GM21619 (cell line): ENCODE measurements at regions not wholly inside any gene's neighbourhood (a gene's known extent, or its start where the extent isn't known, plus 50 kb on each side); places are given as distances from the start of the nearest gene placed in this dataset.
"Not testable (repeated sequence)": the region's sequence is repeated elsewhere in the genome, so short reads cannot be mapped to it uniquely, and the experiment has no call there.

Source experiments
- ATAC-seq: cut with Tn5 transposase; IDR thresholded peaks from one replicate; pipeline ENCODE4 v1.9.1; 2021; ENCODE audit not compliant: unreplicated experiment

DNA sequence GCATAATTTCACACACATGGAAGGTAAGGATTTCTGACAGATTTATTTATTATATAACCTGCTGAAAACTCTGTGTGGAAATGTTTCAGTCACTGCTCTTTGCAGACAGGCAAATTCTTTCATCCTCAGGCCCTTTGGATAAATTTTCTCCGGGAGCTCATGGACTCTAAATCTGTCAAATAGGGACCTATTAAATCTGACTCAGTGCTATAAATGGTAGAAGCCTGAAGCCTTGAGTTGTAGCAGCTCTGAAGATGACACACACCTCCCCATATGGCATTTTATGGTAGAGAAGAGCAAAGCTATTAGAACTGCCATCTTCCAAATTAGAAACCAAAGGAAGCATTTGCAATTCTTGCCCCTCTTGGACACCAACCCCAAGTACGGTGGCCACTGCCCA, 808.7 kb downstream of the XPNPEP1 start:
- ATAC-seq, result no peak

DNA sequence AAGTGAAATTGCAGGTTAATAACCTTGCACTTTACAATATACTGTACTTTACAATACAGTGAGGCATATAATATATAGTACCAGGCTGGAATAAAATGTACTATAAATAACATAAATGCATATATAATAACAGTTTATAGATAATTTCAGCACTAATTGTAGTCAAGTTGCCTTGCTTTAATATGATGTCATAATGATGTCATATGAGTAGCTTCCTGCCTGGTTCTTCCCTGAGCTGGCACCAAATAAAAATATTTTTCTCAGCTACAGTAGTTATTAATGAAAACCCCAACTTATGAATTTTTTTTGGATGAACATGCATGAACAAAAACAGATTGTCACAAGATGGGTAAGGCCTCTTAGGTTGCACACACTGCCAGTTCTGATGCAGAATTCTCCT, 816.7 kb downstream of the XPNPEP1 start:
- no peak for ATAC-seq

DNA sequence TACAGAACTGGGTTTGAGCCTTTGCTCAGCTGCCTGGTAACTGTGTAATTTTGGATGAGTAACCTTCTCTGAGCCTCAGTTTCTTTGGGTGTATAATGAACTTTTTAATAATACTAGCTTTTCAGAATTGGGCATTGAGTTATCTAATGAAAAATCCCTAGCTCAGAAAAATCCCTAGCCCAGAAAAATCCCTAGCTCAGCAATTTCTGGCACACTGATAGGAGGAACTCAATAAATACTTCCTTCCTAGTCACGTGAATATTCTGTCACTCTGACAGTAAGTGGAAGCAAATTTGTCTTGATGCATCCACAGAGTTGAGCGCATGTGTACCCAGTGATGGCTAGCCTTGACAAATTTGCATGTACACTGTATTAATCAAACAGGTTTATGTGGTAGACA, 817.6 kb downstream of the XPNPEP1 start:
- no peak for ATAC-seq

DNA sequence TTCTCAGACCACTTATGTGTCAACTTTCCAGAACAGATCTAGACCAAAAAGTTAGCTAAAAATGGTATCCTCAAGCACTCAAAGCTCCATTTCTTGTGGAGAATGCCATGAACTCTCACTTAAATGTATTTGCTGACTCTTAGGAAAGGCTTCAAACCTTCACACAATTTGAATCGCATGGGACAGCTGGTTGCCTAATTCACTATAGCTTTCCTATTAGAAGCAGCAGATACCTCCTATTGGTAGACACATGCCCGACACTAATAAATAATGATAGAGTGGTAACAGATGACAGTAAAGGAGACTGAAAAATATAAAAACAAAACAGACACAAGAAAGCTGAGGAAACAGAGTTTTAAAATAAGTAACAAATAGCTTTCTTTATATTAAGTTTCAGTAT, 818.5 kb downstream of the XPNPEP1 start:
- no peak for ATAC-seq

DNA sequence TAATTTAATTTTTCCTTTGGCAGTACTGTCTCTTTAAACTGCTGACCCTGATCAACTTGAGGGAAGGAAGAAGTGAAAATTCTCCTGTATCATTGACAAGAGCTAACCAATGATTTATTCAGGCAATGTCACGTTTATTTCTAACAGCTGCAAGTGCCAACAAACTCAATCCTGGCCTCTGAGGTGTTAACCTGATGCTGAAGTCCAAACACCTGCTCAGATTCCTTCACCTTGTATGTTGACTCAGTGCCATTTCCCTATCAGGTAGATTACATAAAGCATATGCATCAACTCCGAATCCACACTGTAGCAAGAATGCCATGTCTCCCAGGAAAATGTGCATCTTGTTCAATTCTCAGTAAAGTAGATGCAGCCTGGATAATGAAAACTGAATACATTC, 820.0 kb downstream of the XPNPEP1 start:
- no peak for ATAC-seq

DNA sequence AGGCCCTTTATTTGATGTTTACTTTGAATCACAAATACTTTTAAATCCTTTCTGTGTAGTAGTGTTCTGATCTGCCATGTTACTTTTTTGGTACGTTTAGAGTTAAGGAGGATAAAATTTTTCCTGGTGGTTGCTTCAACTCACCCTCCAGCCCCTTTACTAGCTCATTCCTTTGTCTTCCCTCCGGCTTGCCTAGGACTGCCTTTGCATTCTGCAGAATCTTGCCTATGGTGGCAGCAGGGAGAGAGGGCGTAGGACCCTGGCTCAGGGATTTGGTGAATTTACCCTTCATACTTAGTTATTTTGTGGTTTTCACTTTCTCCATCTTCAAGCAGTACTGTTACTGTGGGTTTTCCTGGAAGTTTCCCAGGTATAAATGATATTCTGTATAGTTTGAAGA, 833.5 kb downstream of the XPNPEP1 start:
- no peak for ATAC-seq

DNA sequence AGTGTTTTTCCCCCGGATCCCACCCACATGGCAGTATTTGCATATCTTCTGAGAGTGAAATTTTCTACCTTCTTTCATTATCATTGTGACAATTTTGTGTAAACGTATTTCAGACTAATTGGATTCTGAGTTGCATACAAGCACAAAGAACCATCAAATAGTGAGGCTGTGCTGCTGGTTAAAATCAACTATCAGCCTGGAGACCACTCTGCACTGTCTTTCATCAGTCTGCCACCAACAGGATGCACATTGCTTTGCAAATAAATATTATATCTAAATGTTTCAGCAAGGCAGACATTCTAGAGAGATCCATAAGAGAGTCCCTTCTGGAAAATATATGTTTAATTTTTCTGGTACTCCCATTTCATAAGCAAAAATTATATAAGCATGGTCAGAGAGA, 851.8 kb downstream of the XPNPEP1 start:
- ATAC-seq, result no peak

DNA sequence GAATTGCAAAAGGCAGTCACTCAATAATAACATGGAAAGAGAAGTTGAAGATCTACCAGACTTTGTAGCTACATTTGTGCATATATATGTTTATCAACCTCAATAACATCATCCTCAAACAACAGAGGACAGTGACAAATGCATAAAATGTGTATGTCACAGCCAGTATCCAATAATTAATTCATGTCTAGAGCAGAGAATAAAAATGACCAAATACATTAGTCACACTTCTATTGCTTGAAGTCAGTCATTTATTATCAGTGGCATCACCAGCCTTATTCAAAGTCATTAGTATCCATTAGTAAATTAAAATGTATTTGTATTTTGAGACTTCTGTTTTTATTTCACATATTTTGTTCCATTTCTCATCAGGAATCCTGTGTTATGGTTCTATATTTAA, 852.8 kb downstream of the XPNPEP1 start:
- ATAC-seq, result no peak

DNA sequence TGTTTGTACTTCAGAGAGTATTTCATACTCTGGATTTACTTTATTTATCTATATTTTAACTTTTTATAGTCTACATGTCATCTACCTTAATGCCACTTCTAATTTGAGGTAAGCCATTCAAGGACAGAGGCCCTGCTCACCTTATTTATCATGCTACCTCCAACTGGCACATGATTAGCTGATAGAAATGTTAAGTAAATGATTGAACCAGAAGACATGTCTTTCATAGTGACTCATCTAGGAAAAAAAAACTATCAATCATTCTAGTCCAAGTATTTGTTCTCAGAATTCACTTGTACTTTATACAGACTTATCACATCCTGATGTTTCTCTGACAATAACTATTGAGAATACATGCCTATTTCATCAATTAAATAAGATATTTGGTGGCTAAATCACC, 856.3 kb downstream of the XPNPEP1 start:
- no peak for ATAC-seq

DNA sequence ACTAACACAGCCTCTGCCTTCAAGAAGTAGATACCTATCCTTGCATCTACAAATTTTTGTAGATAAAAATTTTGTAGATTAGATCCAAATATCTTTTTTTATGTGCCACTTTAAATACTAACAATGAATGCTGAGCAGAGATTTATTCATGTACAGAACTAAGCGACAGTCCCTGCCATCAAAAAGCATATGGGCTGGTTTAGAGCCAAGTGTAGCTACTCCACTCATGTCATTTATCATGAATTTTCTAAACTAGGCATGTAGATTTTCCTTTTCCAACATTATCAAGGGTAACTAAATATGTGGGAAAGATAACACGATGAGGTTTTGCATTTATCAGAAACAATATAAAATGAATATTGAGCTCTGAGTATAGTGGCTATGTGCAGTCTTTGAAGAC, 857.5 kb downstream of the XPNPEP1 start:
- no peak for ATAC-seq

DNA sequence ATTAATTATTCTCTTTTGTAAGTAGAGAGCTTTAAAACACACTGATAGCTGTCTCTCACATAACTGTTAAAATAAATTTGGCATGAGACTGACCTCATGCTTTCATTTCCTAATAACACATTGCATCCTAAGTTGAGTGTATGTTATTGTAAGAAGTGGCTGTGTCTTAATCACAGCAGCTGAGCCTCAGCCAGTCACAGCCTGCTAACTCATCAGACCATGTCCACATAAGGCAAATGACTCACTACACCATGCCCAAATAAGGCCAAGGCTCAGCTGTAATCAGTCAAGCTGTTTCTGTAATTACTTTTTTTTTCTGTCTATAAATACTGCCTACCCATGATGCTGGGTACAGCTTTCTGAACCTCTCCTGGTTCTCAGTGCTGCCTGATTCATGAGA, 860.9 kb downstream of the XPNPEP1 start:
- no peak for ATAC-seq

DNA sequence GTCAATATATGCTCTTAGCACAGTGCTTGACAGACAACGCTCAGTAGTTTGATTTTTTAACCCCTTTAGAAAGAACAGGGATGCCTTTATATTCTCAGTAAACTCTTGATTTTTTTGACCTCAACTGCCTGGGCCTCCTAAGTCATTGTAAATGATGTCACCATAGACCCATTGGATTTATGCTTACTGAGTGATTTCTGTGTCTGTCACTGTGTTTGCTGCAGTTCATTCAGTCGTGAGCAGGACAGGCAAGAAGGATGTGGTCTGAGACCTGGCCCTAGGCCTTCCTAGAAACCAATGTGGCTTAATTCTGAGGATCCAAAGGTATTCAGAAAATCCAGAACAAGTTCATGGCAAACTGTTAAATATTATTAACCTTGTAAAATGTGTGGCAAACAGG, 868.1 kb downstream of the XPNPEP1 start:
- ATAC-seq, result no peak

DNA sequence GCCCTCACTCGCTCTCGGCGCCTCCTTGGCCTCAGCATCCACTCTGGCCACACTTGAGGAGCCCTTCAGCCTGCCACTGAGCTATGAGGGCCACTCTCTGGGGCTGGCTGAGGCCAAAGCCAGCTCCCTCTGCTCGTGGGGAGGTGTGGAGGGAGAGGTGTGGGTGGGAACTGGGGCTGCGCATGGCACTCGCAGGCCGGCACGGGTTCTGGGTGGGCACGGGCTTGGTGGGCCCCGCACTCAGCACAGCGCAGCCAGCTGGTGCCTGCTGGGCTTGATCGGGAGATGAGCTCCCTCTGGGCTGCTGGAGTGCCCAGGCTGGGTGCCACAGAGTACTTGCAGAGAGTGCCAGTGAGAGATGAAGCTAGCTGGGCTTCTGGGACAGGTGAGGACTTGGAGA, 875.5 kb downstream of the XPNPEP1 start:
- no peak for ATAC-seq

DNA sequence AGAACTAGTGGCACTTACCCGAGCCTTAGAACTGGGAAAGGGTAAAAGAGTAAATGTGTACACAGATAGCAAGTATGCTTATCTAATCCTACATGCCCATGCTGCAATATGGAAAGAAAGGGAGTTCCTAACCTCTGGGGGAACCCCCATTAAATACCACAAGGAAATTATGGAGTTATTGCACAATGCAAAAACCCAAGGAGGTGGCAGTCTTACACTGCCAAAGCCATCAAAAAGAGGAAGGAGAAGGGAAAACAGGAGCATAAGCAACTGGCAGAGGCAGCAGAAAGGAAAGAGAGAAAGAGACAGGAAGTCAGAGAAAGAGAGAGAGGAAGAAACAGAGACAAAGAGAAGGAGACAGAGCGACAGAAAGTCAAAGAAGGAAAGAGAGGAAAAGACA, 876.9 kb downstream of the XPNPEP1 start:
- not testable (repeated sequence) for ATAC-seq

DNA sequence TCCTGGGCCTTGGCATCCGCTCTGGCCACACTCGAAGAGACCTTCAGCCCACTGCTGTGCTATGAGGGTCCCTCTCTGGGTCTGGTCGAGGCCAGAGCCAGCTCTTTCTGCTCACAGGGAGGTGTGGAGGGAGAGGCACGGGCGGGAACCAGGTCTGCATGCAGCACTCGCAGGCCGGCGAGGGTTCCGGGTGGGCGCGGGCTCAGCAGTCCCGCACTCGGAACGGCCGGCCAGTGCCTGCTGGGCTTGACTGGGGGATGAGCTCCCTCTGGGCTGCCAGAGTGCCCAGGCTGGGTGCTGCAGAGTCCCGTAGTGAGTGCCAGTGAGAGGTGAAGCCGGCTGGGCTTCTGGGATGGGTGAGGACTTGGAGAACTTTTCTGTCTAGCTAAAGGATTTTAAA, 882.7 kb downstream of the XPNPEP1 start:
- ATAC-seq, result no peak

DNA sequence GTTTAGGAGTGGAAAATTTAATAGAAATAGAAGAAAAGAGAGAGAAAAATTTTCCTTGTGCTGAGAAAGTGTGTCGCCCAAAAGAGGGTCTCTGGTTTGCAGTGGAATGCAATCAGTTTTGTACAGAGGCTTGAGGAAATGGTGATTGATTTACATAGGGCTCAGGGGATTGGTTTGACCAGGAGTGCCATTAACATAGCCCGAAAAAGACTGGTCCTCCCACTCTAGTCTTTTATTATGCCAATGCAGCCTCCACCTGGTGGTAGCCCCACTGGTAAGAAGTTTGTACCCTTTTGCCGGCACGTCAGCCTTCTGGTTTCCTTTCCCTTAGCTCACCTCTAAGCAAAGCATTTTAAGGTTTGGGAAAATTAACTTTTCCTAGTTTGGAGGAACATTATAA, 885.3 kb downstream of the XPNPEP1 start:
- no peak for ATAC-seq

DNA sequence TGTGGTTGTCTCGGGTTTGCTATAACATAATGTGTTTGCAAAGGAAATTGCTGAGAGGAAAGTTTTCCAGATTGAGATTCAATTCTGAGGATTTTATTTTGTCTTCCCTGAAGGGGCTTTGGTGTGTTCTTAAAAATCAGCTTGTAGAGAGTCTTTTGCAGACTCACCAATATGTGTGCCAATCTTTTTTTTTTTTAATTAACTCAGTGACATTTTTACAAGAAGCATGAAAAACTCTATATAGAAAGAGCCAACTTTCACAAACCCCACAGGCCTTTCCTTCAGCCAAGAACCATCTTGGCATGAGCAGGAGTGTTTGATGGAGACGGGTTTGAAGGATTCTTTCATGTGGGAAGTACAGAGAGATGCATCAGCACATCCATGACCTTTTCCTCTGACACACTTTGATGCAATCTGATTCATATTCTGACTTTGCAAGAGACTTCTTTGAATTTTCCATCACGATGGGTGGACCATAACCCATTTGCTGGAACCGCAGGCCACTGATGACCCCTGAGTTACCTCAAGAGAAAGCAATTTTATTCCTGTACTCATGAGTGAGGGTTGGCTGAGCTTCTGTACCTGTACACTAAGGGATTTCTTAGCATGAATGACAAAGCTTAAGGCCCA, 892.6 kb downstream of the XPNPEP1 start:
- ATAC-seq, result no peak

DNA sequence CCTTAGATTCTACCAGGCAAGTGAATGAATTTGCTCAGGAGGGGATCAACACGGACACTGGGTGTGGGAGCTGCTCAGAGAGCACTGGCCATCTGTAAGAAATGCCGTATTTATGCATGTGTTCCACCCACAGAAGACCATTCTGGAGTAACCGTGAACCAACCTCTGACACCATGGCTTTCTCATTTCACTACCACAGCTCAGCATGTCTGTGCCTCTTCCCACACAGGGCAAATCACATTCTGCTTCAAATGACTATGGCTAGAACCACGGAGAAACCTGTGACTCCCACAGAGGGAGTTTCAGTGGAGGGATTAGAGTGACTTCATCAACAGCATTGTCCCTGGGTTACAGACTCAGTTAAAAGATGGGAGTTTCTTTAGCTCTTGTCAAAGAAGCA, 893.4 kb downstream of the XPNPEP1 start:
- no peak for ATAC-seq

DNA sequence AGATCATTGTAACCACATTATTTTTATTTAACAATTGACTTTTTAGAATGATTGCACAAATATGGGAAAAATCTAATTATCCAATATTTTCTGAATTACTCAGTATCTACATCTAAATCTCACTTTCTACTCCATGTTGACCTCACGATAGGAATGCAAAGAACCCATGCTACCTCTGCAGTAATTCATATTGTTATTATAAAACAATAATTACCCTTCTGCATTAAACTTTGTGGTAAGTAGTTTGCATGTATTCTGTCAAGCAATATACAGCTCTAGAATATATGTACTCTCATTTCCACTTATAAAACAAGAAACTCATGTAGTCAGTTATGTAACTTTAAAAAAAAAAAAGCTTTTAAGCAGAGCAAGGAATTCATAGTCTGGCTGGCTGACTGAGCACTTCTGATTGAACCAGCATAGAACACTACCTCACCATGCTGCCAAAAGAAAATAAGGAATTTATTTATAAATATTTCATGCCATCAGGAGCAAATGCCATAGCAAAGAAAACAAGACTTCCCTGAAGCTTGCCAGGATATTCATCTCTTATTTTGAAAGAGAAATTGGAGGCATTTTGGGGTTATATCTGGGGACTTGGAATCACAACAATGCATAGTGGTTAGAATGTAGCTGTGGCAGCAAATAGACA, 895.7 kb downstream of the XPNPEP1 start:
- ATAC-seq, result no peak

DNA sequence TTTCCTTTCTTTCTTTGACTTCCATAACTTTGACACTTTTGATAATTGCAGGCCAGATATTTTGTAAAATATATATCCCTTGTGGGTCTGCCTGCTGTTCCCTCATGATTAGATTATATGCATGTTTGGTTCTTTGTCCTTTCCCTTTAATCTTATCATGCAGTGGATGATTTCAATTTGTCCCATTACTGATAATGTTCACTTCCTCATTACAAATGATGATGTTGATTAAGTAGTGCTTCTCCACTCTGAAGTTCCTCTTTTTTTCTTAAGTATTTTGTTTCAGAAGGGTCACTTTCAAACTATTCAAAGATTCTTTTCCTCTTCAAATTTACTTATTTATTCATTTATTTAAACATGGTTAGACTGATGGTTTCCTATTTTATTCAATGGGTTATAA, 898.1 kb downstream of the XPNPEP1 start:
- ATAC-seq, result no peak

DNA sequence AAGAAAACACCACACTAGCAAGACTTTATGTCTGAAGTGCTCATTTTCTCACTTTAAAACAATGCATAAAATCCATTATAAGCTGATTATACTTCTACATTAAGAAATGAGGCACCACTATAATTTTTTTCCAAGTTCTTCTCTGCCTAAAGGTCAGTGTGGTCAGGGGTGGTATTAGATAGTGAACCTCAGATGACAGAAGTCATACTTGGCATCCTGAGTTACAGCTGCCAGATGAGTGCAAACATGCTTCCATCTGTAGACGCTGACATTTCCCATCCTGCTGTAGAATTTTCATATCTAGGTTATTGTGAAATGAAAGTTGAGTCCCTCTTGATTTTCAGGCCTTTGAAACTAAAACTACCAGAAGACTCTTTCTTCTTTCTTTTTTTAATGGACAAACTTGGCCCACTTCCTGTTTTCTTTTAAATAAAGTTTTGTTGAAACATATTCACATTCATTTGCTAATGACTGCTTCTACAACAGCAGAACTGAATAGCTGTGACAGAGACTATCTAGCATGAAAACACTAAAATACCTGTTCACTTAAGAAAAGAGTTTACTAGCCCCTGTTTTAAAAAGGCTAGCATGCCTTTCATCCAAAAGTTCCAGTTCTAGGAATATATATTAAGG, 900.8 kb downstream of the XPNPEP1 start:
- ATAC-seq, result no peak

DNA sequence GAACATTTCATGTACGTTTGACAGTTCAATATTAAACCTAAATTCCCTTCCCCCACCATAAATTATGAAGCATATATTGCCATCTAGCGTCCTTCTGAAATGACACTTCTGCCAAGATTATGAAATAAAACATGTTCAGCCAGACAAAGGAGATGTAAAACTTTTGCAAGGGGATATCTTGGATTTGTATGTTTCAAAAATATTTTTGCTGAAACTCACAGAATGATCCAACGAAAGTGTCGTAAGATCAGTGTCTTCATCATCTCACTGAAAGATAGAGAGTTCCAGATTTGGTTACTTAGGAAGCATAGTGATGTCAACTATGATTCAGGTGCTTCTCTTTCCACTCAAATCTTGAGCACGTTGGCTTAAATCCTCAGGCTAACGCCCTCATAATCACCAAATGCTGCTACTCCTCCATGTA, 904.3 kb downstream of the XPNPEP1 start:
- no peak for ATAC-seq

DNA sequence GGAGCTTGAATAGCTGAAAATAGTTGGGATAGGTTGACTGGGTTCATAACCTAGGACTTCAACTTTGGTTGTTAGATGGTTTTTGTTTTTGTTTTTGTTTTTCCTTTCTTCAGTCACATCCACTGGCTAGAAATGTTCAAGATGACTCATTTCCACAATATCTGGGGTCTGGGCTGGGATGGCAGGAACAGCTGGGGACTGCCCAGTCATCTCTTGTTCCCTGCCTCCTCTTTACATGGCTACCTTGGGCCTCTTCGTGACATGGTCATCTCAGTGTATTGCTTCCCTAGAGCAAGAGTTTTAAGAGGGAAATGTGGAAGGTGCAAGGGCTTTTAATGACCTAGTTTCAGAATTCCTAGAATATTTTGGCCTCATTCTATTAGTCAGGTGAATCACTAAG, 915.8 kb downstream of the XPNPEP1 start:
- no peak for ATAC-seq
